Trophoblast cell (in vitro differentiated cells and primary cell): ENCODE measurements at regions not wholly inside any gene's neighbourhood (a gene's known extent, or its start where the extent isn't known, plus 50 kb on each side); places are given as distances from the start of the nearest gene placed in this dataset.

Source experiments
- DNase-seq, 2 donors: peaks; one replicate each; pipeline ENCODE4 v3.0.0-alpha.2; 2016
- H2AFZ ChIP-seq: 2 replicates; pipeline ENCODE4 v1.6.1; 2013; ENCODE audit warnings: low read length, moderate library complexity, mild to moderate bottlenecking; ENCODE audit not compliant: insufficient read depth, poor library complexity
- H2AK5ac ChIP-seq: 2 replicates; pipeline ENCODE4 v1.6.1; 2013; ENCODE audit warnings: mild to moderate bottlenecking, low read length
- H2BK120ac ChIP-seq: 2 replicates; pipeline ENCODE4 v1.6.1; 2013; ENCODE audit warnings: low read length, mild to moderate bottlenecking, moderate library complexity; ENCODE audit not compliant: insufficient read depth, poor library complexity
- H2BK12ac ChIP-seq: 2 replicates; pipeline ENCODE4 v1.6.1; 2013; ENCODE audit warnings: mild to moderate bottlenecking, low read length, moderate library complexity
- H2BK5ac ChIP-seq: 2 replicates; pipeline ENCODE4 v1.6.1; 2013; ENCODE audit warnings: low read length, low read depth, moderate library complexity, mild to moderate bottlenecking; ENCODE audit not compliant: poor library complexity
- H3K14ac ChIP-seq: 2 replicates; pipeline ENCODE4 v1.6.1; 2013; ENCODE audit warnings: mild to moderate bottlenecking, low read length
- H3K18ac ChIP-seq: 2 replicates; pipeline ENCODE4 v1.6.1; 2013; ENCODE audit warnings: mild to moderate bottlenecking, low read length
- H3K23ac ChIP-seq: 2 replicates; pipeline ENCODE4 v1.6.1; 2013; ENCODE audit warnings: low read length
- H3K27ac ChIP-seq: 2 replicates; pipeline ENCODE4 v1.5.1; 2013; ENCODE audit warnings: low read depth, mild to moderate bottlenecking, inconsistent platforms, low read length, moderate library complexity
- H3K27me3 ChIP-seq: 2 replicates; pipeline ENCODE4 v1.6.1; 2013; ENCODE audit warnings: inconsistent platforms, mild to moderate bottlenecking, low read length, moderate library complexity; ENCODE audit not compliant: insufficient read depth
- H3K36me3 ChIP-seq, 2 experiments: 1 replicate in 1 of 2; 2 replicates in 1 of 2; pipeline ENCODE4 v1.6.1; 2013; ENCODE audit warnings: low read length in 2 of 2, mild to moderate bottlenecking in 2 of 2, moderate library complexity in 1 of 2; ENCODE audit not compliant: insufficient read depth in 2 of 2, control insufficient read depth in 1 of 2
- H3K4ac ChIP-seq: 2 replicates; pipeline ENCODE4 v1.6.1; 2013; ENCODE audit warnings: low read depth, mild to moderate bottlenecking, low read length, moderate library complexity
- H3K4me1 ChIP-seq, 2 experiments: 1 replicate in 1 of 2; 2 replicates in 1 of 2; pipeline ENCODE4 v1.6.1; 2013; ENCODE audit warnings: low read length in 2 of 2, mild to moderate bottlenecking in 2 of 2, moderate library complexity in 1 of 2; ENCODE audit not compliant: insufficient read depth in 2 of 2, control insufficient read depth in 1 of 2
- H3K4me2 ChIP-seq: 2 replicates; pipeline ENCODE4 v1.6.1; 2013; ENCODE audit warnings: inconsistent platforms, mild to moderate bottlenecking, low read length, moderate library complexity
- H3K4me3 ChIP-seq: 2 replicates; pipeline ENCODE4 v1.5.1; 2013; ENCODE audit warnings: mild to moderate bottlenecking, low read depth, low read length, inconsistent platforms
- H3K79me1 ChIP-seq: one replicate; pipeline ENCODE4 v1.6.1; 2013; ENCODE audit warnings: low read length
- H3K79me2 ChIP-seq: 2 replicates; pipeline ENCODE4 v1.6.1; 2013; ENCODE audit warnings: low read length, mild to moderate bottlenecking; ENCODE audit not compliant: control insufficient read depth, insufficient read depth, poor library complexity
- H3K9ac ChIP-seq: 2 replicates; pipeline ENCODE4 v1.6.1; 2013; ENCODE audit warnings: mild to moderate bottlenecking, low read length
- H3K9me3 ChIP-seq: 2 replicates; pipeline ENCODE4 v1.6.1; 2013; ENCODE audit warnings: low read depth, mild to moderate bottlenecking, control low read depth, inconsistent platforms, low read length; ENCODE audit not compliant: insufficient read depth
- H4K12ac ChIP-seq: 2 replicates; pipeline ENCODE4 v1.6.1; 2013; ENCODE audit warnings: low read depth, mild to moderate bottlenecking, low read length, moderate library complexity
- H4K8ac ChIP-seq: 2 replicates; pipeline ENCODE4 v1.6.1; 2013; ENCODE audit warnings: low read depth, mild to moderate bottlenecking, low read length, moderate library complexity
- H4K91ac ChIP-seq: one replicate; pipeline ENCODE4 v1.6.1; 2013; ENCODE audit warnings: low read depth, mild to moderate bottlenecking, low read length, moderate library complexity
- WGBS: extraction: QIAGEN DNeasy Blood & Tissue Kit; methylation state at CpG from one replicate; pipeline ENCODE4 v1.1.7; 2013; ENCODE audit warnings: missing lambda C conversion rate; ENCODE audit not compliant: insufficient read length, insufficient coverage; ENCODE audit errors: extremely low coverage; 5-methylcytosine and 5-hydroxymethylcytosine counted together

DNA sequence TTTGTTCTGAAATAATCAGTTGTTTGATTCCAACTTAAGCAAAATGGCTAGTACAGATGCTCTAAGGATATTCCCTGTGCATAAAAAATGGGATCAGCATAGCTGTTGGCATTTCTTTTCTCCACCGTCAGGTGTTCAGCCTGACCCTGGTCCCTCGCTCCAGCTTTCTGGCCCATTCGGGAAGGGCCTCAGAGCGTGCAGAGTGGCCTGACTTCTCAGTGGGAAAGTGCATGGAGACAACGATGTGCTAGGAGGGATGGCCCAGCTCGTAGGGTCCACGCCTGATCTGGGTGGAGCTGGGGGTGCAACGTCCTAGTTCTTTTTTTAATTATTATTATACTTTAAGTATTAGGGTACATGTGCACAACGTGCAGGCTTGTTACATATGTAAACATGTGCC, 319.1 kb upstream of the IRX4 start:
- Histone ChIP-seq H2BK5ac (no peak overlapping the region), H2BK120ac (no peak overlapping the region), H3K4me1 (no peaks in the 10 kb centered on the region), H3K9me3 (no peaks in the 10 kb centered on the region), H3K4me3 (no peak overlapping the region), H3K36me3 (no peaks in the 10 kb centered on the region), H3K9ac (no peak overlapping the region), H2AFZ (no peak overlapping the region), H3K23ac (no peak overlapping the region), H3K18ac (no peak overlapping the region), H4K91ac (no peak overlapping the region), H3K4me2 (no peak overlapping the region), H3K27me3 (no peaks in the 10 kb centered on the region), H3K14ac (no peak overlapping the region), H3K79me1 (no peaks in the 10 kb centered on the region), H3K79me2 (no peaks in the 10 kb centered on the region), H2BK12ac (no peak overlapping the region), H3K27ac (no peak overlapping the region), H3K4ac (no peak overlapping the region), H2AK5ac (no peak overlapping the region), H4K8ac (no peak overlapping the region), H4K12ac (no peak overlapping the region)
- no peak for DNase-seq
- no CpG with 5 or more reads among the region's 9 CpGs for WGBS

- H4K12ac ChIP-seq = no peak overlapping the region
- no peak overlapping the region for H2AK5ac ChIP-seq
- no peak overlapping the region for H2AFZ ChIP-seq
- no peaks in the 10 kb centered on the region for H3K79me1 ChIP-seq
- no CpG with 5 or more reads among the region's 2 CpGs for WGBS
- H2BK12ac ChIP-seq = no peak overlapping the region
- H3K4me2 ChIP-seq = no peak overlapping the region
- no peaks in the 10 kb centered on the region for H3K27me3 ChIP-seq
- H3K4ac ChIP-seq = no peak overlapping the region
- H2BK5ac ChIP-seq = no peak overlapping the region
- H2BK120ac ChIP-seq = no peak overlapping the region
- no peak overlapping the region for H4K91ac ChIP-seq
- no peak for DNase-seq
- no peak overlapping the region for H3K9ac ChIP-seq
- H3K4me1 ChIP-seq = no peaks in the 10 kb centered on the region
- H3K27ac ChIP-seq = no peak overlapping the region
- no peaks in the 10 kb centered on the region for H3K36me3 ChIP-seq
- H3K18ac ChIP-seq = no peak overlapping the region
- no peak overlapping the region for H3K14ac ChIP-seq
- no peaks in the 10 kb centered on the region for H3K9me3 ChIP-seq
- no peak overlapping the region for H4K8ac ChIP-seq
- H3K23ac ChIP-seq = no peak overlapping the region
- no peaks in the 10 kb centered on the region for H3K79me2 ChIP-seq
- no peak overlapping the region for H3K4me3 ChIP-seq
These were observed 318.7 kb upstream of the IRX4 start for GRCh38 chr5:2201421-2201820.

- no peak overlapping the region for H3K4me2 ChIP-seq
- no peak overlapping the region for H3K14ac ChIP-seq
- no peak overlapping the region for H3K4ac ChIP-seq
- no peak overlapping the region for H3K9ac ChIP-seq
- no peak overlapping the region for H2BK5ac ChIP-seq
- no peak overlapping the region for H2AK5ac ChIP-seq
- no peak overlapping the region for H3K23ac ChIP-seq
- no peak overlapping the region for H2BK120ac ChIP-seq
- H2BK12ac ChIP-seq = no peak overlapping the region
- no peaks in the 10 kb centered on the region for H3K27me3 ChIP-seq
- no peaks in the 10 kb centered on the region for H3K79me2 ChIP-seq
- H3K27ac ChIP-seq = no peak overlapping the region
- no peak overlapping the region for H4K8ac ChIP-seq
- H3K18ac ChIP-seq = no peak overlapping the region
- no CpG with 5 or more reads among the region's 5 CpGs for WGBS
- H3K4me3 ChIP-seq = no peak overlapping the region
- no peaks in the 10 kb centered on the region for H3K36me3 ChIP-seq
- no peak overlapping the region for H2AFZ ChIP-seq
- H4K12ac ChIP-seq = no peak overlapping the region
- H3K4me1 ChIP-seq = no peaks in the 10 kb centered on the region
- H3K79me1 ChIP-seq = no peaks in the 10 kb centered on the region
- DNase-seq = no peak
- no peak overlapping the region for H4K91ac ChIP-seq
- no peaks in the 10 kb centered on the region for H3K9me3 ChIP-seq
These were observed 318.3 kb upstream of the IRX4 start for GRCh38 chr5:2201011-2201410.

GRCh38 chr5:2200261-2200950, 317.7 kb upstream of the IRX4 start:
- H3K4me3 ChIP-seq = no peak overlapping the region
- H2AK5ac ChIP-seq = no peak overlapping the region
- H3K79me2 ChIP-seq = no peaks in the 10 kb centered on the region
- no peak overlapping the region for H4K12ac ChIP-seq
- H3K14ac ChIP-seq = no peak overlapping the region
- no peaks in the 10 kb centered on the region for H3K9me3 ChIP-seq
- H2BK120ac ChIP-seq = no peak overlapping the region
- no peak overlapping the region for H3K23ac ChIP-seq
- no peak overlapping the region for H3K4me2 ChIP-seq
- H2BK12ac ChIP-seq = no peak overlapping the region
- H3K4ac ChIP-seq = no peak overlapping the region
- H4K8ac ChIP-seq = no peak overlapping the region
- H3K27me3 ChIP-seq = no peaks in the 10 kb centered on the region
- no peak overlapping the region for H4K91ac ChIP-seq
- no peak overlapping the region for H3K9ac ChIP-seq
- WGBS = no CpG with 5 or more reads among the region's 15 CpGs
- H3K4me1 ChIP-seq = no peaks in the 10 kb centered on the region
- no peak overlapping the region for H3K27ac ChIP-seq
- H3K36me3 ChIP-seq = no peaks in the 10 kb centered on the region
- H3K18ac ChIP-seq = no peak overlapping the region
- no peak overlapping the region for H2AFZ ChIP-seq
- H2BK5ac ChIP-seq = no peak overlapping the region
- no peak for DNase-seq
- H3K79me1 ChIP-seq = no peaks in the 10 kb centered on the region
